A549 (cell line): ENCODE measurements at regions not wholly inside any gene's neighbourhood (a gene's known extent, or its start where the extent isn't known, plus 50 kb on each side); places are given as distances from the start of the nearest gene placed in this dataset.
"Not testable (repeated sequence)": the region's sequence is repeated elsewhere in the genome, so short reads cannot be mapped to it uniquely, and the experiment has no call there.

Experiments used
- BHLHE40 ChIP-seq: IDR thresholded peaks from 2 replicates; pipeline ENCODE4 v1.6.1; 2012; ENCODE audit warnings: low read depth, low read length, inconsistent platforms
- CTCF ChIP-seq: fragments of >200 bp; sonication (Bioruptor Twin); formaldehyde crosslinking; IDR thresholded peaks from 3 replicates; pipeline ENCODE4 v1.5.1; 2016
- MAX ChIP-seq: IDR thresholded peaks from 2 replicates; pipeline ENCODE4 v1.6.1; 2012
- POLR2A ChIP-seq: IDR thresholded peaks from 2 replicates; pipeline ENCODE4 v1.6.1; 2012; ENCODE audit warnings: mild to moderate bottlenecking, low read length
- REST ChIP-seq: fragments of 200-600 bp; sonication (generic); IDR thresholded peaks from 2 replicates; pipeline ENCODE4 v1.6.1; 2016; ENCODE audit warnings: antibody characterized with exemption, mild to moderate bottlenecking, moderate library complexity
- SMC3 ChIP-seq: fragments of >200 bp; sonication (Bioruptor Twin); formaldehyde crosslinking; IDR thresholded peaks from 3 replicates; pipeline ENCODE4 v1.6.1; 2018; ENCODE audit warnings: inconsistent platforms
- USF2 ChIP-seq: fragments of 450-650 bp; IDR thresholded peaks from 2 replicates; pipeline ENCODE4 v1.6.1; 2014; ENCODE audit warnings: antibody characterized with exemption
- ZC3H11A ChIP-seq: fragments of 450-650 bp; IDR thresholded peaks from 2 replicates; pipeline ENCODE4 v1.6.1; 2014; ENCODE audit warnings: antibody characterized with exemption, mild to moderate bottlenecking

GRCh38 chr5:164251781-164252180, 746.4 kb downstream of the MAT2B start:
- TF ChIP-seq USF2, REST, BHLHE40, CTCF, MAX, SMC3, ZC3H11A, POLR2A: not testable (repeated sequence)
